ENCODE measurements at regions not wholly inside any gene's neighbourhood (a gene's known extent, or its start where the extent isn't known, plus 50 kb on each side); places are given as distances from the start of the nearest gene placed in this dataset.

GRCh38 chr11:64461081-64461480 lies 94.7 kb upstream of the SLC22A11 start:
- TF ChIP-seq MTF1 (CRISPR knock-in tag; IDR thresholded peaks at IDR 0.05; ENCODE audit: borderline replicate concordance), result no peak
- no peak for TF ChIP-seq BCOR (IDR thresholded peaks at IDR 0.05)
- TF ChIP-seq ZNF217 (CRISPR knock-in tag; IDR thresholded peaks at IDR 0.05), result no peak
- no peak for TF ChIP-seq SMARCA4 (IDR thresholded peaks at IDR 0.05)
- no peak for TF ChIP-seq E2F4 (CRISPR knock-in tag; IDR thresholded peaks at IDR 0.05; ENCODE audit: low read depth)
- no peak for TF ChIP-seq DPF2 (IDR thresholded peaks at IDR 0.05)
- no peak for TF ChIP-seq RBM14 (IDR thresholded peaks at IDR 0.05; ENCODE audit: borderline replicate concordance, insufficient read depth, low read depth, low read length)
- no peak for TF ChIP-seq RBM22 (IDR thresholded peaks at IDR 0.05; ENCODE audit: low read depth, low read length, poor library complexity, severe bottlenecking)
- TF ChIP-seq GABPA (tag; conservative IDR thresholded peaks at IDR 0.05; ENCODE audit: low read depth), result no peak
- no peak for TF ChIP-seq KDM1A (IDR thresholded peaks at IDR 0.05)
- no peak for TF ChIP-seq SMAD4 (CRISPR knock-in tag; conservative IDR thresholded peaks at IDR 0.05)
- no peak for TF ChIP-seq ZFP36 (IDR thresholded peaks at IDR 0.05; ENCODE audit: low read depth, low read length, partially characterized antibody)
- no peak for TF ChIP-seq MEIS2 (IDR thresholded peaks at IDR 0.05; ENCODE audit: partially characterized antibody)
- TF ChIP-seq NR2C2 (CRISPR knock-in tag; IDR thresholded peaks at IDR 0.05), result no peak
- no peak for TF ChIP-seq NR2C2 (tag; IDR thresholded peaks at IDR 0.05)
- TF ChIP-seq TSHZ1 (CRISPR knock-in tag; IDR thresholded peaks at IDR 0.05), result no peak
- no peak for TF ChIP-seq CHD2 (IDR thresholded peaks at IDR 0.05; ENCODE audit: low read depth, low read length)
- TF ChIP-seq NBN (IDR thresholded peaks at IDR 0.05; ENCODE audit: low read depth), result no peak
- no peak for TF ChIP-seq ZNF224 (CRISPR knock-in tag; IDR thresholded peaks at IDR 0.05)
- 5% methylated on average over 3 of the region's 3 CpGs for WGBS (ENCODE audit: insufficient coverage, low coverage, missing lambda C conversion rate)
- no peak overlapping the region for H3K4me2 ChIP-seq (ENCODE audit: insufficient read depth, low read length)
- intact Hi-C loops (cut with micrococcal nuclease) (no loop called here), in situ Hi-C loops (cut with MboI) (no loop called here)
- H3K27ac ChIP-seq (ENCODE audit: extremely low read depth, low read depth, low read length), result no peak overlapping the region
- DNase-seq (ENCODE audit: extremely low read depth in 1 of 4, low spot score in 3 of 4) (no peak), ATAC-seq (no peak), FAIRE-seq (no peak)
- peaks cover 5% of the 10 kb centered on the region; the same call in 1 of the 2 replicates for H4K20me1 ChIP-seq (replicated peaks; ENCODE audit: control insufficient read depth, insufficient read depth, low read length)
- no peak overlapping the region for H3K4me3 ChIP-seq
- ChIA-PET POLR2A (interaction anchor here (0.6 kb wide), 2 partner anchors 16 to 275 kb away, joined by 3 to 5 read pairs; partner anchors contain the start of gene STIP1), CTCF (ENCODE audit: low intra/inter-chr PET ratio) (no interaction called here)
- no TSS peak for BruUV-seq (replicated peaks)
- no peaks in the 10 kb centered on the region for H3K79me2 ChIP-seq (ENCODE audit: control insufficient read depth, insufficient read depth, low read length)
- H3K9me1 ChIP-seq (ENCODE audit: control insufficient read depth, insufficient read depth, low read length), result peaks cover 2% of the 10 kb centered on the region
- H3K36me3 ChIP-seq (ENCODE audit: control insufficient read depth, insufficient read depth, low read length), result no peaks in the 10 kb centered on the region
- no peak overlapping the region for H2AFZ ChIP-seq (ENCODE audit: low read depth, low read length)
- H3K4me1 ChIP-seq (replicated peaks in 1 of 2; ENCODE audit: control insufficient read depth in 2 of 2, insufficient read depth in 2 of 2, low read length in 2 of 2), result no peaks in the 10 kb centered on the region
- no peak overlapping the region for H3K9ac ChIP-seq (ENCODE audit: insufficient read depth in 1 of 2, low read depth in 2 of 2, low read length in 2 of 2)
- no peaks in the 10 kb centered on the region for H3K9me3 ChIP-seq (replicated peaks; ENCODE audit: control insufficient read depth, insufficient read depth, low read depth, low read length)
- peaks cover 14 to 35% of the 10 kb centered on the region in 2 experiments; a peak in 4 of 5 replicates for H3K27me3 ChIP-seq (ENCODE audit: control insufficient read depth in 2 of 2, insufficient read depth in 2 of 2, low read length in 2 of 2)

Data from K562 (cell line).